DOHH2 (cell line): ENCODE measurements at regions not wholly inside any gene's neighbourhood (a gene's known extent, or its start where the extent isn't known, plus 50 kb on each side); places are given as distances from the start of the nearest gene placed in this dataset.
A peak's percentile ranks its signal among the peaks of the same experiment; 100 is the strongest.
"Not testable (repeated sequence)": the region's sequence is repeated elsewhere in the genome, so short reads cannot be mapped to it uniquely, and the experiment has no call there.

Source experiments
- H3F3A ChIP-seq: fragments of 200-600 bp; sonication (generic), shearing (Covaris generic); 2 replicates; pipeline ENCODE4 v1.6.0; 2016; ENCODE audit warnings: antibody characterized with exemption, mild to moderate bottlenecking; ENCODE audit not compliant: control insufficient read depth, insufficient read depth
- H3K27ac ChIP-seq: fragments of 200-600 bp; sonication (generic); 2 replicates; pipeline ENCODE4 v1.5.1; 2014; ENCODE audit warnings: low read depth, mild to moderate bottlenecking, low read length, moderate library complexity
- H3K27me3 ChIP-seq: fragments of 200-600 bp; sonication (generic); 2 replicates; pipeline ENCODE4 v1.6.1; 2014; ENCODE audit warnings: mild to moderate bottlenecking, low read length, mixed read lengths; ENCODE audit not compliant: control insufficient read depth
- H3K36me3 ChIP-seq: fragments of 200-600 bp; sonication (generic); 2 replicates; pipeline ENCODE4 v1.6.1; 2014; ENCODE audit warnings: mild to moderate bottlenecking, low read length, moderate library complexity, mixed read lengths; ENCODE audit not compliant: control insufficient read depth
- H3K4me1 ChIP-seq: fragments of 200-600 bp; sonication (generic); 2 replicates; pipeline ENCODE4 v1.6.1; 2014; ENCODE audit warnings: mild to moderate bottlenecking, low read length, mixed read lengths; ENCODE audit not compliant: control insufficient read depth
- H3K4me2 ChIP-seq: fragments of 200-600 bp; sonication (generic); 2 replicates; pipeline ENCODE4 v1.6.0; 2014; ENCODE audit warnings: mild to moderate bottlenecking, low read length, moderate library complexity
- H3K4me3 ChIP-seq: fragments of 200-600 bp; sonication (generic); 2 replicates; pipeline ENCODE4 v1.5.1; 2014; ENCODE audit warnings: mild to moderate bottlenecking, low read length, mixed read lengths
- H3K79me2 ChIP-seq: fragments of 200-600 bp; sonication (generic); 2 replicates; pipeline ENCODE4 v1.6.1; 2014; ENCODE audit warnings: mild to moderate bottlenecking, low read length, mixed read lengths; ENCODE audit not compliant: control insufficient read depth
- H3K9me2 ChIP-seq: fragments of 200-600 bp; sonication (generic); replicated peaks from 2 replicates; pipeline ENCODE4 v1.6.1; 2014; ENCODE audit warnings: mild to moderate bottlenecking, low read length, mixed read lengths; ENCODE audit not compliant: control insufficient read depth
- H3K9me3 ChIP-seq: fragments of 200-600 bp; sonication (generic); 2 replicates; pipeline ENCODE4 v1.6.1; 2014; ENCODE audit warnings: antibody characterized with exemption, low read length, mixed read lengths; ENCODE audit not compliant: control insufficient read depth, insufficient read depth
- H4K20me1 ChIP-seq: fragments of 200-600 bp; sonication (generic); 2 replicates; pipeline ENCODE4 v1.6.0; 2014; ENCODE audit warnings: low read depth, mild to moderate bottlenecking, antibody characterized with exemption, low read length, moderate library complexity; ENCODE audit not compliant: control insufficient read depth, insufficient read depth
- CTCF ChIP-seq: fragments of 200-600 bp; sonication (generic); IDR thresholded peaks from one replicate; pipeline ENCODE4 v1.5.1; 2014; ENCODE audit warnings: antibody characterized with exemption, mild to moderate bottlenecking, low read depth, low read length; ENCODE audit not compliant: poor library complexity, severe bottlenecking
- EZH2phosphoT487 ChIP-seq: fragments of 200-600 bp; sonication (generic); IDR thresholded peaks from 2 replicates; pipeline ENCODE4 v1.6.1; 2017; ENCODE audit warnings: borderline replicate concordance, mild to moderate bottlenecking, antibody characterized with exemption, low read length, moderate library complexity, mixed read lengths

GRCh38 chr6:27693766-27694546, 218.2 kb downstream of the OR2B2 start:
- TF ChIP-seq EZH2phosphoT487 (no peak), CTCF (peak; percentile 47)
- peak overlapping the region; percentile 77 for H3K4me3 ChIP-seq
- no peaks in the 10 kb centered on the region for H3K9me3 ChIP-seq

DNA sequence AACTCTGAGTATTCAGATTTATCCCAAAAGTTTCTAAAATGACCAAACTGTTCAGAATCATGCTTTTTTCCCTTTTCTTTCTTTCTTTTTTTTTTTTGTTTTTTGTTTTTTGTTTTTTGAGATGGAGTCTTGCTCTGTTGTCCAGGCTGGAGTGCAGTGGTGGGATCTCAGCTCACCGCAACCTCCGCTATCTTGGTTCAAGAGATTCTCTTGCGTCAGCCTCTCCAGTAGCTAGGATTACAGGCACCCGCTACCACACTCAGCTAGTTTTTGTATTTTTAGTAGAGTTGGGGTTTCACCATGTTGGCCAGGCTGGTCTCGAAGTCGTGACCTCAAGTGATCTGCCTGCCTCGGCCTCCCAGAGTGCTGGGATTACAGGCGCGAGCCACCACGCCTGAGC, 219.2 kb upstream of the ZNF184 start:
- H3K79me2 ChIP-seq, result peaks cover 21% of the 10 kb centered on the region
- H3K4me3 ChIP-seq, H3K27me3 ChIP-seq, H3K4me2 ChIP-seq, H3K36me3 ChIP-seq, H3K27ac ChIP-seq, H3K9me2 ChIP-seq, H4K20me1 ChIP-seq, H3F3A ChIP-seq, H3K9me3 ChIP-seq: not testable (repeated sequence)
- peaks cover 20% of the 10 kb centered on the region for H3K4me1 ChIP-seq

More at GRCh38 chr6:27693766-27694546, 218.2 kb downstream of the OR2B2 start:
- Histone ChIP-seq H3K27ac (0 out of 2 replicates have a peak overlapping the region, but pooled peaks have one; percentile 5), H3K27me3 (no peaks in the 10 kb centered on the region), H3F3A (no peaks in the 10 kb centered on the region; the same call in none of the 2 replicates), H3K36me3 (no peaks in the 10 kb centered on the region), H3K9me2 (no peaks in the 10 kb centered on the region), H3K4me2 (peak overlapping the region; percentile 87), H3K79me2 (peaks cover 21% of the 10 kb centered on the region), H4K20me1 (no peaks in the 10 kb centered on the region), H3K4me1 (peaks cover 14% of the 10 kb centered on the region)

- Histone ChIP-seq H3K36me3 (no peaks in the 10 kb centered on the region), H3F3A (peaks cover 9% of the 10 kb centered on the region), H3K27ac (peak overlapping the region; percentile 21), H3K9me2 (no peaks in the 10 kb centered on the region), H3K9me3 (no peaks in the 10 kb centered on the region), H3K27me3 (no peaks in the 10 kb centered on the region), H3K4me3 (peak overlapping the region; percentile 79), H3K4me1 (0 out of 2 replicates have a peak, but pooled peaks cover 8% of the 10 kb centered on the region), H3K4me2 (peak overlapping the region; percentile 85), H3K79me2 (no peaks in the 10 kb centered on the region), H4K20me1 (no peaks in the 10 kb centered on the region)
- TF ChIP-seq EZH2phosphoT487 (no peak), CTCF (no peak)
Measured at GRCh38 chr6:27688014-27688586, 215.2 kb upstream of the ZNF184 start.
